IPS-NIHi11 (cell line): ENCODE measurements at regions not wholly inside any gene's neighbourhood (a gene's known extent, or its start where the extent isn't known, plus 50 kb on each side); places are given as distances from the start of the nearest gene placed in this dataset.
"Not testable (repeated sequence)": the region's sequence is repeated elsewhere in the genome, so short reads cannot be mapped to it uniquely, and the experiment has no call there.

ENCODE experiments used
- DNase-seq: peaks from one replicate; pipeline ENCODE4 v3.0.0; 2012; ENCODE audit warnings: mixed read lengths, low spot score

GRCh38 chr10:30197186-30197585 lies 137.8 kb upstream of the JCAD start:
- no peak for DNase-seq

- not testable (repeated sequence) for DNase-seq
These were observed 137.2 kb upstream of the JCAD start for GRCh38 chr10:30196559-30196958.

- DNase-seq, result no peak
These were observed 133.6 kb upstream of the JCAD start for GRCh38 chr10:30192846-30193608.

- no peak for DNase-seq
These were observed 131.5 kb upstream of the JCAD start for GRCh38 chr10:30190577-30191552.

- DNase-seq, result no peak
These were observed 129.8 kb upstream of the JCAD start for GRCh38 chr10:30189238-30189580.

GRCh38 chr10:30188556-30189237 lies 129.3 kb upstream of the JCAD start:
- no peak for DNase-seq

- no peak for DNase-seq
These were observed 128.7 kb upstream of the JCAD start for GRCh38 chr10:30188101-30188500.

GRCh38 chr10:30187010-30187409 lies 127.6 kb upstream of the JCAD start:
- DNase-seq, result no peak

- no peak for DNase-seq
These were observed 127.0 kb upstream of the JCAD start for GRCh38 chr10:30186371-30186875.

- DNase-seq, result no peak
These were observed 126.5 kb upstream of the JCAD start for GRCh38 chr10:30185916-30186315.

- DNase-seq, result no peak
These were observed 126.0 kb upstream of the JCAD start for GRCh38 chr10:30185341-30185740.

- DNase-seq, result no peak
These were observed 125.1 kb upstream of the JCAD start for GRCh38 chr10:30184397-30185033.

GRCh38 chr10:30183055-30183402 lies 123.6 kb upstream of the JCAD start:
- no peak for DNase-seq

GRCh38 chr10:30182191-30183054 lies 123.0 kb upstream of the JCAD start:
- DNase-seq, result no peak

- no peak for DNase-seq
These were observed 119.1 kb upstream of the JCAD start for GRCh38 chr10:30178356-30178964.

- DNase-seq, result no peak
These were observed 117.6 kb upstream of the JCAD start for GRCh38 chr10:30176776-30177533.

GRCh38 chr10:30176182-30176581 lies 116.8 kb upstream of the JCAD start:
- DNase-seq, result no peak

GRCh38 chr10:30172673-30173072 lies 113.3 kb upstream of the JCAD start:
- no peak for DNase-seq

- DNase-seq, result no peak
These were observed 112.7 kb upstream of the JCAD start for GRCh38 chr10:30172091-30172490.

GRCh38 chr10:30171601-30172000 lies 112.2 kb upstream of the JCAD start:
- no peak for DNase-seq
